ENCODE measurements at regions not wholly inside any gene's neighbourhood (a gene's known extent, or its start where the extent isn't known, plus 50 kb on each side); places are given as distances from the start of the nearest gene placed in this dataset.

DNA sequence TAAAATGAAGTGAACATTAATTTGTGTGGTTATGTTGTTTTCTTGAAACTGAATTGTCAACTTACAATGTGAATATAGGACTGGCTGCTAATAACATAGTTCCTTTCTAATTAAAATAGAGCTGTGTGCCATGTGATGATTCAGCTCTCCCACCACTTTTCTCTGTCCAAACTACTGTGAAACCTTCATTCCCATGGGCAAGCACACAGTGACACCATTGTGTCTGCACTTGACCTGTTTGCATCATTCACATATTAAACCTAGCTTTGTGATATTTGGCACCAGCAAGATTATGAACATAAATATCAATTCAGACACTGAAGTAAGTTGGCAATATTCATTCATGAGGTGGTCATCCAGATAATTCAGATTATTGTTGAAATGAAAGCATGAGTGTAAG is 78.8 kb upstream of the TCF12 start:
- no peak for DNase-seq (ENCODE audit: low read depth)
- TF ChIP-seq, protein P1, sequence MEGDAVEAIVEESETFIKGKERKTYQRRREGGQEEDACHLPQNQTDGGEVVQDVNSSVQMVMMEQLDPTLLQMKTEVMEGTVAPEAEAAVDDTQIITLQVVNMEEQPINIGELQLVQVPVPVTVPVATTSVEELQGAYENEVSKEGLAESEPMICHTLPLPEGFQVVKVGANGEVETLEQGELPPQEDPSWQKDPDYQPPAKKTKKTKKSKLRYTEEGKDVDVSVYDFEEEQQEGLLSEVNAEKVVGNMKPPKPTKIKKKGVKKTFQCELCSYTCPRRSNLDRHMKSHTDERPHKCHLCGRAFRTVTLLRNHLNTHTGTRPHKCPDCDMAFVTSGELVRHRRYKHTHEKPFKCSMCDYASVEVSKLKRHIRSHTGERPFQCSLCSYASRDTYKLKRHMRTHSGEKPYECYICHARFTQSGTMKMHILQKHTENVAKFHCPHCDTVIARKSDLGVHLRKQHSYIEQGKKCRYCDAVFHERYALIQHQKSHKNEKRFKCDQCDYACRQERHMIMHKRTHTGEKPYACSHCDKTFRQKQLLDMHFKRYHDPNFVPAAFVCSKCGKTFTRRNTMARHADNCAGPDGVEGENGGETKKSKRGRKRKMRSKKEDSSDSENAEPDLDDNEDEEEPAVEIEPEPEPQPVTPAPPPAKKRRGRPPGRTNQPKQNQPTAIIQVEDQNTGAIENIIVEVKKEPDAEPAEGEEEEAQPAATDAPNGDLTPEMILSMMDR (IDR thresholded peaks at IDR 0.05; ENCODE audit: insufficient read depth, low read length, poor library complexity, severe bottlenecking), result no peak
- Histone ChIP-seq H3K36me3 (ENCODE audit: control insufficient read depth, insufficient read depth, low read length) (no peaks in the 10 kb centered on the region), H3K4me3 (ENCODE audit: low read depth, low read length) (no peak overlapping the region), H3K27me3 (ENCODE audit: control insufficient read depth, insufficient read depth, low read length) (no peaks in the 10 kb centered on the region)

DNA sequence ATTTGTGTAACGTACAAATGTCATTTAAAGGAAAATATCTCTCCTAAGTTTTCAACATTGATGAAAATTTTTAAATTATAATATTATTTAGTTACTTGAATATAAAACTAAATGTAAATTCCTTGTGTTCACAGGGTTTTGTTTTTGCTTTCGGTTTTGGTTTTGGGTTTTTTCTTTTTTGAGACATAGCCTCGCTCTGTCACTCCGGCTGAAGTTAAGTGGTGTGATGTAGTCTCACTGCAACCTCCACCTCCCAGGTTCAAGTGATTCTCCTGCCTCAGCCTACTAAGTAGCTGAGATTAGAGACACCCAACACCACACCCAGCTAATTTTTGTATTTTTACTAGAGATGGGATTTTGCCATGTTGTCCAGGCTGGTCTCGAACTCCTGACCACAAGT is 79.3 kb upstream of the TCF12 start:
- no peak for DNase-seq (ENCODE audit: low read depth)
- no peaks in the 10 kb centered on the region for H3K36me3 ChIP-seq (ENCODE audit: control insufficient read depth, insufficient read depth, low read length)
- H3K4me3 ChIP-seq (ENCODE audit: low read depth, low read length), result no peak overlapping the region
- no peaks in the 10 kb centered on the region for H3K27me3 ChIP-seq (ENCODE audit: control insufficient read depth, insufficient read depth, low read length)
- TF ChIP-seq, protein P1 (IDR thresholded peaks at IDR 0.05; ENCODE audit: insufficient read depth, low read length, poor library complexity, severe bottlenecking), result no peak

GRCh38 chr15:56838085-56838484 is 80.4 kb upstream of the TCF12 start:
- Histone ChIP-seq H3K36me3 (ENCODE audit: control insufficient read depth, insufficient read depth, low read length) (no peaks in the 10 kb centered on the region), H3K4me3 (ENCODE audit: low read depth, low read length) (no peak overlapping the region), H3K27me3 (ENCODE audit: control insufficient read depth, insufficient read depth, low read length) (no peaks in the 10 kb centered on the region)
- TF ChIP-seq, protein P1 (IDR thresholded peaks at IDR 0.05; ENCODE audit: insufficient read depth, low read length, poor library complexity, severe bottlenecking), result no peak
- DNase-seq (ENCODE audit: low read depth), result no peak

GRCh38 chr15:56837273-56837672 is 81.2 kb upstream of the TCF12 start:
- H3K4me3 ChIP-seq (ENCODE audit: low read depth, low read length), result no peak overlapping the region
- TF ChIP-seq, protein P1 (IDR thresholded peaks at IDR 0.05; ENCODE audit: insufficient read depth, low read length, poor library complexity, severe bottlenecking), result no peak
- H3K27me3 ChIP-seq (ENCODE audit: control insufficient read depth, insufficient read depth, low read length), result no peaks in the 10 kb centered on the region
- no peaks in the 10 kb centered on the region for H3K36me3 ChIP-seq (ENCODE audit: control insufficient read depth, insufficient read depth, low read length)
- no peak for DNase-seq (ENCODE audit: low read depth)

GRCh38 chr15:56835718-56836171 is 82.7 kb upstream of the TCF12 start:
- TF ChIP-seq, protein P1 (IDR thresholded peaks at IDR 0.05; ENCODE audit: insufficient read depth, low read length, poor library complexity, severe bottlenecking), result no peak
- no peak for DNase-seq (ENCODE audit: low read depth)
- Histone ChIP-seq H3K4me3 (ENCODE audit: low read depth, low read length) (no peak overlapping the region), H3K27me3 (ENCODE audit: control insufficient read depth, insufficient read depth, low read length) (no peaks in the 10 kb centered on the region), H3K36me3 (ENCODE audit: control insufficient read depth, insufficient read depth, low read length) (no peaks in the 10 kb centered on the region)

DNA sequence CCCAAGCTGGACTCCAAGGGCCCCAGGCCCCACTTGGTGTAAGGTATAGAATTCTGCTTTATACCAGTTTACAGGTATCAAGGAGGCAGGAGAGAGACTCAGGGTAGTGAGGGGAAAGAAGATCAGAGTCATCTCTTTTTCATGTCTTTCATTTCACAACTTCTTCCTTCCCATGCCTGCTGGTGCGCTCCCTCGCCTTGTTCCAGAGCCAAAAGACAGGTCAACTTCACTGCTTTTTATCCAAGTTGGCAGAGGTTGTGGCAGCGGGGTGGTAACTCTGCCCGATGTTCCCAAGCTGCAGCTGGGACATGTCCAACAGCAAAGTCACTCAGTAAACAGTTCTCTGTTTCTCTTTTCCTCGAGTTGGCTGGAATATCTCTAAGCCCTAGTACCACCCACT is 86.3 kb upstream of the TCF12 start:
- Histone ChIP-seq H3K4me3 (ENCODE audit: low read depth, low read length) (no peak overlapping the region), H3K27me3 (ENCODE audit: control insufficient read depth, insufficient read depth, low read length) (no peaks in the 10 kb centered on the region), H3K36me3 (ENCODE audit: control insufficient read depth, insufficient read depth, low read length) (no peaks in the 10 kb centered on the region)
- TF ChIP-seq, protein P1 (IDR thresholded peaks at IDR 0.05; ENCODE audit: insufficient read depth, low read length, poor library complexity, severe bottlenecking), result no peak
- DNase-seq (ENCODE audit: low read depth), result no peak
